ENCODE measurements at regions not wholly inside any gene's neighbourhood (a gene's known extent, or its start where the extent isn't known, plus 50 kb on each side); places are given as distances from the start of the nearest gene placed in this dataset.

GRCh38 chr13:34214686-34215085 is 396.7 kb downstream of the RFC3 start:
- no peaks in the 10 kb centered on the region for H3K27me3 Mint-ChIP-seq

DNA sequence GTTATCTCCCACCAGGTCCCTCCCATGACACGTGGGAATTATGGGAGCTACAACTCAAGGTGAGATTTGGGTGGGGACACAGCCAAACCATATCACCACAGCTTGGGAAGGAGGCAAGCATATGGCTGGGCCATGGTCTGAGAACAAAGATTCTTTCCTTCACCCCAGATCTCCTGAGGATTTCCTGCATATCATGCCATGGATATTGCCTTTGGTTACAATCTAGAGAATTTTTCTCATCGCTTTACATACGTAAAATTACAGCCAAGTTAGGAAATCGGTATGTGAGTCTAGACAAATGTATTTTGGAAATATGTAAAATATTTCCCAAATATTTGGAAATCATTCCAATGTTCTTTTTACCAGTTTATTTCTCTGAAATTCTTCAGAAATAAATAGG is 398.3 kb downstream of the RFC3 start:
- Mint-ChIP-seq H3K4me3 (no peak overlapping the region), H3K9me3 (peaks cover 0 to 4% of the 10 kb centered on the region in 2 donors), H3K27ac (no peak overlapping the region), H3K27me3 (no peaks in the 10 kb centered on the region), H3K4me1 (no peaks in the 10 kb centered on the region)
- DNase-seq (no peak), ATAC-seq (no peak)

More at GRCh38 chr13:34214686-34215085, 396.7 kb downstream of the RFC3 start:
- H3K4me1 Mint-ChIP-seq = no peaks in the 10 kb centered on the region
- no peak overlapping the region for H3K27ac Mint-ChIP-seq
- peaks cover 0 to 4% of the 10 kb centered on the region in 2 donors for H3K9me3 Mint-ChIP-seq
- DNase-seq (no peak), ATAC-seq (no peak)
- no peak overlapping the region for H3K4me3 Mint-ChIP-seq

- no peaks in the 10 kb centered on the region for H3K27me3 Mint-ChIP-seq
- H3K4me3 Mint-ChIP-seq = no peak overlapping the region
- ATAC-seq (no peak), DNase-seq (no peak)
- no peaks in the 10 kb centered on the region for H3K9me3 Mint-ChIP-seq
- no peaks in the 10 kb centered on the region for H3K4me1 Mint-ChIP-seq
- no peak overlapping the region for H3K27ac Mint-ChIP-seq
These were observed 399.5 kb downstream of the RFC3 start for GRCh38 chr13:34217343-34218025.

GRCh38 chr13:34223984-34224383 is 406.0 kb downstream of the RFC3 start:
- no peaks in the 10 kb centered on the region for H3K4me1 Mint-ChIP-seq
- H3K27ac Mint-ChIP-seq = no peak overlapping the region
- H3K4me3 Mint-ChIP-seq = no peak overlapping the region
- ATAC-seq (no peak), DNase-seq (no peak)
- no peaks in the 10 kb centered on the region for H3K27me3 Mint-ChIP-seq
- H3K9me3 Mint-ChIP-seq = peaks cover 0 to 10% of the 10 kb centered on the region in 2 donors

DNA sequence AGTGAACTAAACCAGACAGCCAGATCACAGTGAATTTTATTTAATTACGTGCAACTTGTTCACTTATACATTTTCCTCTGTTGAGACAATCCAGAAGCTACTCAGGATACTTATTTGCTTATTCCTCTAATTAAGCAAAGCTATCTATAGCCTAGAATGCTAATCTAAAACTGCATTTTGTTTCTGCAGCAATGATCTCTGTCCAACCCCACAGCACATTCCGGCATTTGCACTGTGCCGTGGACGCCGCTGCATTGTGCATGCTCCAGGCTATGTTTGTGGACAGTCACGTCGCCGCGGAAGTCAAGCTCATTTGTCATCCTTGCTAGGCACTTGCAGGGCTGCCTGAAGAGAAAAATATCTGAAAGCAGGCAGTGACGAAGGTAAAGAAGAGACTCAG is 406.9 kb downstream of the RFC3 start:
- no peak for ATAC-seq
- no peaks in the 10 kb centered on the region for H3K27me3 Mint-ChIP-seq
- H3K4me1 Mint-ChIP-seq = no peaks in the 10 kb centered on the region
- H3K4me3 Mint-ChIP-seq = no peak overlapping the region
- H3K27ac Mint-ChIP-seq = no peak overlapping the region
- no peak for DNase-seq
- peaks cover 0 to 10% of the 10 kb centered on the region in 2 donors for H3K9me3 Mint-ChIP-seq

GRCh38 chr13:34230271-34230670 is 412.3 kb downstream of the RFC3 start:
- H3K27me3 Mint-ChIP-seq = no peaks in the 10 kb centered on the region
- H3K27ac Mint-ChIP-seq = no peak overlapping the region
- peaks cover 23% of the 10 kb centered on the region in 2 donors for H3K9me3 Mint-ChIP-seq
- no peak for DNase-seq
- no peaks in the 10 kb centered on the region for H3K4me1 Mint-ChIP-seq
- no peak overlapping the region for H3K4me3 Mint-ChIP-seq
- ATAC-seq = no peak

- H3K4me3 Mint-ChIP-seq = no peak overlapping the region
- no peaks in the 10 kb centered on the region for H3K27me3 Mint-ChIP-seq
- H3K27ac Mint-ChIP-seq = no peak overlapping the region
- no peak for DNase-seq
- H3K4me1 Mint-ChIP-seq = no peaks in the 10 kb centered on the region
- H3K9me3 Mint-ChIP-seq = peaks cover 0 to 5% of the 10 kb centered on the region in 2 donors
- no peak for ATAC-seq
These were observed 423.4 kb downstream of the RFC3 start for GRCh38 chr13:34241332-34241731.

DNA sequence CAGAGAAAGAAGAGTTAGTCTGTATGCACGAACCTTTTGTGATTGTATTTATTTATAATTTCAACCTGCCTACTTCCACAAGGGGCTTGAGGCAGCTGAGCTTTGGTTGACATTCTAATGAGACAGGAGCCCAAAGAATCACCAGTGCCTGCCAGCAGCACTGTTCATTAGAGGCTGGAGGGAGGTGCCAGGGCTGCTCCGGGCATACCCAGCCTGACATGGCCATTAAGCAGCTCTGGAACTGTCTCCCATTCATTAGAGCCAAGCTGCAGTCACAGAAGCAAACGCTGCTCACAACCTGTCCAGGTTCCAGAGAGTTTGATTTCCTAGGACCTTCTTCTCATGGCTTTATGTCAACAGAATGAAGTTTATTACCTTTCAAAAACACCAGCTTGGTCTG is 425.5 kb downstream of the RFC3 start:
- Mint-ChIP-seq H3K4me3 (no peak overlapping the region), H3K9me3 (peaks cover 0 to 5% of the 10 kb centered on the region in 2 donors)
- ATAC-seq = no peak

DNA sequence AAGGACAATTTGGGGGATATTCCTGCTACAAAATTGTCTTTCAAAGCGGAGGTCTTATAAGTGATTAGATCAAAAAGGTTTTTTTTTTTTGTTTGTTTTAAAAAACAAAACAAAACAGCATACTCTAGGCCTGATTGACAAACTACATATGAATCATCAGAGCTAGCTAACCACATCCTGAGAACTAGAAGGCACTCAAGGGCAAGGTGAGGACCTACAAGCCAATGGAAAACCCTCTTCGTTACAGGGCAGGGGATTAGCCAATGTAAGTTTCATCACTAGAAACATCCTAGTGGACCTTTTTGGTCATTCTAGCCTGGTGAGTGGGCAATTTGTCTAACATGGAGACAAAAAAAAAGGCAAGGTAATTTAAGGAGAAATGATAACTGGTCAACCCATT is 428.6 kb downstream of the RFC3 start:
- Mint-ChIP-seq H3K27ac (no peak overlapping the region), H3K4me1 (no peaks in the 10 kb centered on the region), H3K4me3 (no peak overlapping the region), H3K9me3 (peaks cover 0 to 9% of the 10 kb centered on the region in 2 donors), H3K27me3 (no peaks in the 10 kb centered on the region)
- ATAC-seq (no peak), DNase-seq (no peak)

More for the DNA sequence above, 425.5 kb downstream of the RFC3 start:
- H3K27me3 Mint-ChIP-seq = no peaks in the 10 kb centered on the region
- no peak overlapping the region for H3K27ac Mint-ChIP-seq
- no peaks in the 10 kb centered on the region for H3K4me1 Mint-ChIP-seq
- no peak for DNase-seq

DNA sequence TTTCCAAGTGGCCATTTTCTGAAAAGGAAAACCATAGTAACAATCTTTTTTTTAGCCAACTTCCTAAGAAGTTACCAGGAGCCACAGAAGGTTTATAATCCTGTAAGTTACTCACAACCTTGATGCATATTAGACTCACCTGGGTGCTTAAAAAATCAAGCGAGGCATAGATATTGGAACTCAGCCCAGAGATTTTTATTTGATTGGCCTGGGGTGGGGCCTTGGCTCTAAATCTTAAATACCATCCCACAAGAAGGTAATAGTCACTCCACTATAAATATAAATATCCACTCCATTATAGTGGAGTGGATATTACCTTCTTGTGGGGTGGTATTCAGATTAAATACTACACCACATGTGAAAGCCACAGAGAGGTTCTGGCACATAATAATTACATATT is 429.6 kb downstream of the RFC3 start:
- H3K4me1 Mint-ChIP-seq = no peaks in the 10 kb centered on the region
- peaks cover 0 to 9% of the 10 kb centered on the region in 2 donors for H3K9me3 Mint-ChIP-seq
- H3K27ac Mint-ChIP-seq = no peak overlapping the region
- ATAC-seq = no peak
- no peak overlapping the region for H3K4me3 Mint-ChIP-seq
- DNase-seq = no peak
- no peaks in the 10 kb centered on the region for H3K27me3 Mint-ChIP-seq

DNA sequence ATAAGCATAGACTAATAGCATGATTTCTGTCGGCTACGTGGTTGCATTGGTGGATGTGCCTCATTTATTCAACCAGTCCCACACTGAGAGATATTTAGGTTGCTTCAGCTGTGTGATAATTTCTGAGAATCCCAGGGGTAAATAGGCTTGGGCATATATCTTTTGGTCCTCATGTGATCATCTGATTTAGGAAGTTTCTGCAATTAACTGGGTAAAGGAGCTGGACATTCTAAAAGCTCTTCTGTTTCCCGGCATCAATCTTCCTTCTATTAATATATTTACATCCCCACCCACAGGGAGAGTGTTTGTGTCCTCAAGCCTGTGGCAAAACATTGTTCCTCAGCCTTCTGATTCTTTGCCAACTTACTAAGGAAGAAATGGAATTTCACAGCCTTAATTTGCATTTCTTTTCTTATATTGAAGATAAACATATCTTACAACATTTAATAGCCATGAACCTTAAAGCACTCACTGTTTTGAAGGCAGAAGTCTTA is 431.6 kb downstream of the RFC3 start:
- Mint-ChIP-seq H3K9me3 (peaks cover 7 to 8% of the 10 kb centered on the region in 2 donors), H3K27me3 (no peaks in the 10 kb centered on the region), H3K4me3 (no peak overlapping the region), H3K27ac (no peak overlapping the region), H3K4me1 (no peaks in the 10 kb centered on the region)
- no peak for DNase-seq
- no peak for ATAC-seq

DNA sequence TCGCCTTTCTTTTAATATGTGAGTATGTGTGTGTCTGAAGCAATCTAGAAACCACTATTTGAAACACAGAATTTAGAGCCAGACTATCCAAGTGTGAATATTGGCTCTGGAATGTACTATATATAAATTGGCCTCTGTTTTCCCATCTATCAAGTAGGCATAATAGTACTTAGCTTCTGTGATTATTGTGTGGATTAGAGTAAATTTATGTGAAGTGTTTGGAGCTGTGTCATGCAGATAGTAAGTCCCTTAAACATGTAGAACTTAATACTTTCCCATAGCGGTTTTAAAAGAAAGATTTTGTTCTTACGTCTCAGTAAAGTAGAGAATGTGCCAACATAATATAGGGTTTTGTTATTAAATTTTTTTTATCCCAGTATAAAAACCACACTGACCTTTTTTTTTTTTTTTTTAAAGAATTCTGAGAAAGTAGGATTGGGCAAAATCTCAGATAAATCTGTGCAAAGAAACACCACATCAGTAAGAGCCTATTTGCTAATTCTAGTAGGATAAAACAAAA is 432.3 kb downstream of the RFC3 start:
- no peak overlapping the region for H3K4me3 Mint-ChIP-seq
- no peaks in the 10 kb centered on the region for H3K4me1 Mint-ChIP-seq
- H3K9me3 Mint-ChIP-seq = peaks cover 4 to 10% of the 10 kb centered on the region in 2 donors
- ATAC-seq = no peak
- H3K27ac Mint-ChIP-seq = no peak overlapping the region
- no peak for DNase-seq
- H3K27me3 Mint-ChIP-seq = no peaks in the 10 kb centered on the region

- H3K4me3 Mint-ChIP-seq = no peak overlapping the region
- peaks cover 9 to 31% of the 10 kb centered on the region in 2 donors for H3K9me3 Mint-ChIP-seq
- H3K27me3 Mint-ChIP-seq = no peaks in the 10 kb centered on the region
- no peak overlapping the region for H3K27ac Mint-ChIP-seq
- H3K4me1 Mint-ChIP-seq = no peaks in the 10 kb centered on the region
- DNase-seq (no peak), ATAC-seq (no peak)
These were observed 436.4 kb downstream of the RFC3 start for GRCh38 chr13:34254366-34254765.

- Mint-ChIP-seq H3K27me3 (no peaks in the 10 kb centered on the region), H3K4me1 (no peaks in the 10 kb centered on the region), H3K27ac (no peak overlapping the region), H3K9me3 (peaks cover 5 to 43% of the 10 kb centered on the region in 2 donors), H3K4me3 (no peak overlapping the region)
- DNase-seq (no peak), ATAC-seq (no peak)
These were observed 437.8 kb downstream of the RFC3 start for GRCh38 chr13:34255711-34256110.

- no peak overlapping the region for H3K4me3 Mint-ChIP-seq
- H3K27me3 Mint-ChIP-seq = no peaks in the 10 kb centered on the region
These were observed 438.3 kb downstream of the RFC3 start for GRCh38 chr13:34256236-34256635.

DNA sequence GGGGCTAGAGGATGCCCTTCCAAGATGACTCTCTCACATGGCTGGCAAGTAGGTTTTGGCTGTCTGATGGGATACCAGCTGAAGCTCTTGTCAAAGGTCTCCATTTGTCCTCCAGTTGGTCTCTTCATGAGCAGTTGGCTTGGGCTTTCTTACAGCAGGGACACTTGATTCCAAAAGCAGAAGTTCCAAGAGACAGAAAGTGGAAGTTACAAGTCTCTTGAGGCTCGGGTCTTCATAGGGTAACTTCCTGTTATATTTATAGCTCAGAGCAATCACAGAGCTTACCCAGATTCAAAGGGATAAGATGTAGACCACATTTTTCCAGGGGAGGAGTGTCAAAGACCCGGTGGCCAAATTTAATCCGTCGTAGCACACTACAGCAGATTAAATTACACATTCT is 440.0 kb downstream of the RFC3 start:
- Mint-ChIP-seq H3K9me3 (peaks cover 5 to 41% of the 10 kb centered on the region in 2 donors), H3K4me3 (no peak overlapping the region), H3K27me3 (no peaks in the 10 kb centered on the region), H3K27ac (no peak overlapping the region), H3K4me1 (no peaks in the 10 kb centered on the region)
- no peak for ATAC-seq
- no peak for DNase-seq

More at GRCh38 chr13:34256236-34256635, 438.3 kb downstream of the RFC3 start:
- Mint-ChIP-seq H3K27ac (no peak overlapping the region), H3K4me1 (no peaks in the 10 kb centered on the region), H3K9me3 (peaks cover 5 to 43% of the 10 kb centered on the region in 2 donors)
- ATAC-seq = no peak
- no peak for DNase-seq

All from stimulated activated naive CD8-positive, alpha-beta T cell treated with anti-CD3 and anti-CD28 coated beads, Interleukin-15, amount 100 ng/mL, for 72 hours (primary cell).